HS-5 (cell line): ENCODE measurements at regions not wholly inside any gene's neighbourhood (a gene's known extent, or its start where the extent isn't known, plus 50 kb on each side); places are given as distances from the start of the nearest gene placed in this dataset.

ENCODE experiments used
- DNase-seq: peaks from one replicate; pipeline ENCODE4 v3.0.0-alpha.2; 2012; ENCODE audit warnings: low read depth

DNA sequence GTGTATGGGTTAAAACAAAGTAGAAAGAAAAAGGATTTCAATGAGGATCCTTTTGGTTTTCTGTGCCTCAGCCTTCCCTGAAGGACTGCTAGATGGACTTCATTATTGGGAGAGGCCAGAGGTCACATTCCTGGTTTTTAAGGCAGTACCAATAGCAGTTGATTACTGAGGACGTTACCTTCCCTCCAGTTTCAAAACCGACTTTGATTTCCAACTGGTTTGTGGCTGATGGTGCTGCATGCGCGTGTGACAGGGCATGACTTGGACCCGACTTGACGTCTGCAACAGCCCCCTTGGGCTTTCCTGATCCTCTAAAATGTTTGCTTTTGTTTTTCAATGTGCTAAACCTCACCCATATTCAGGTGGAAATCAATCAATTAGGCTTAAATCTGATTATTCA lies 314.3 kb upstream of the ARGLU1 start:
- DNase-seq = no peak

DNA sequence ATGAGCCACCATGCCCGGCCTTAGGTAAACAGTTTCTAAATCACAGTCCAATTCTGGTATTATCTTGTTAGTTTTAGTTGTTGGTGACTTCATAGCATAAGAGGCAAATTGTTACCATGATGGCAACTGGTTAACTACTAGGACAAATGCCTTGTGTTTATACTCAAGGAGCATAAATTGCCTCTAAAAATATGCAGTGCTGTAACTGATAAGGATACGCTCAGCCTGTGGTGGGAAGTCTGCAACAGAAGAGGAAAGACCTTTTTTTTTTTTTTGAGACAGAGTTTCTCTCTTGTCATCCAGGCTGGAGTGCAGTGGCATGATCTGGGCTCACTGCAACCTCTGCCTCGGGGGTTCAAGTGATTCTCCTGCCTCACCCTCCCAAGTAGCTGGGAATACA lies 311.9 kb upstream of the ARGLU1 start:
- no peak for DNase-seq

DNA sequence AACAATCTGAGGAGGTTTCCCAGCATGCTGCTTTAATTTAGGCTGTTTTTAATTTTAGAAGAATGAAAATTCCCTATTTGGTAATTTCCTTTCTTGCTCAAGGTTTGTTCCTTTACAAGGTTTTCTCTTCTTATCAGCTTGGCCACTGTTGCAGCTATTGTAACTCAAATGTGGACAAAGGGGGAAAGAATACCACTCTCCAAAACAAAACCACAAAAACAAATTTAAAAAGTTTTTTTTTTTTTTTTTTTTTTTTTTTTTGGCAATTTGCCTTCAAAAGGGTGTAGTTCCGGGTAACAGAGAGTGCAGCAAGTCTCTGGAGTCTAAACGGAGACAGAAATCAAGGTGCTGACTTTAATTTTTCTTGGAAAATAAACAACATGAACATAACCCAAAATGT lies 306.4 kb upstream of the ARGLU1 start:
- no peak for DNase-seq

DNA sequence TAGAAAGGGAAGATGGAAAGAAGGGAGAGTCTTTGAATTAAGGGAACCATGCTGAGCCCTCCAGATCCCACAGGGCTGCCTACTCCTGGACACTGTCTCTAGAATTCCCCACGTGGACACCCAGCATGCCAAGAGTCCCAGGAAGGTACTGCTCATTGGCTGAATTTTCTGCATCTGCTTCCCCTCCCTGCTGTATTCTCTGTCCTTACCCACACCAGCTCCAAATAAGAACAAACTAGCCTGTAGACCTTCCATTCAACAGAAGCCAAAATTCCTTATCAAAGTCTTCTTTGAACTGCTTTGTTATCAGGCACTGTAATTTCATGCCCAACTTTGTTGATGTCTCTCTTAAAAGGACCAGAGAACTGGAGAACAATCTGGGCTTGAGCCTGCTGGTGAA lies 305.9 kb upstream of the ARGLU1 start:
- DNase-seq = no peak

DNA sequence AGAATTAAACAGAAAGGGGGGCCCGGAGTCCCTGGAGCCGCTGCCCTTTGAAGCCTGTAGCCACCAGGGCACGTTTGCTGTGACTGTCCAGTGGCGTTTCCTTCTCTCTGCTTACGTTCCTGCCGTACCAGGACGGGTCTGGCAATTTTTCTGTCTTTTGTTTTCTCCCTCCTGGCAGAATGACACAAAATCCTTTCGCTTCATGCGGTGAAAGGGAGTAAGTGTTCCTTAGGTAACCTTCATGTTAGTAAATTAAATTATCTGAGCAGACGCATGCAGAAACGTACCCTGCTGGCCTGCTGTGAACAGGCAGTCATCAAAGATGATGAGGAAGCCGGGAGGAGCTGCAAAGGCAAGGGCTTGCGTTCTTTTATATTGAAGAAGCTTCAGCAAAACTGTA lies 299.3 kb upstream of the ARGLU1 start:
- DNase-seq = no peak

DNA sequence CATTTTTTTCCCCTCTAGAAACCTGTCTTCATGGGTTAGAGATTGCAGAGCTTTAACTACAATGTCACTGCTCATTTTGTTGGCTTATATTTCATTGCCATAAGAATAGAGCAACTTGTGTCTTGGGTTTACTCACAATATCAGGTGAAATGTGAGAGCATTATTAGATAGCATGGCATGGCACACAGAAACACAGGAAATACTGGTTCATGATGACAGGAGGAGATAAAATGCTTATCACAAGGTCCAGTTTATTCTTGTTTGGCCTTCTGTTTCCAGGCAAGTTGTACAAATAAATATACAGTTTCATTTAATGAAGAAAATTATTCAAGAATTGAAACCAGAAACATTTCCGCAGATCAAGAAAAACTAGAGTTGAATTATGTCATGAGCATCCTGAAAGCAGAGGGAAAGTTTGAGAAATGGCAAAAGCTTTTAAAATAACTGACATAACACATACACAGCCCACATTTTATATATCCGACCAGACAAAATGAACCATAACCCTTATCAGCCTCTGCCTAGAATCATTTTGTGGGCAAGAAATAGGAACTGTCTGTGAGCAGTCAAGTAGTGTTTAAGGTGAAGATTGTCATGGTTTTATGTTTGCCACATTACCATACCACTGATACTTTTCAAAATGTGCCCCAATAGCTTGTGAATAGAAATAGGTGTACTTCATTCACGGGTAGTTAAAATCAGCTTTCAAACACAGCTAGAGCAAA lies 297.9 kb upstream of the ARGLU1 start:
- DNase-seq = no peak

DNA sequence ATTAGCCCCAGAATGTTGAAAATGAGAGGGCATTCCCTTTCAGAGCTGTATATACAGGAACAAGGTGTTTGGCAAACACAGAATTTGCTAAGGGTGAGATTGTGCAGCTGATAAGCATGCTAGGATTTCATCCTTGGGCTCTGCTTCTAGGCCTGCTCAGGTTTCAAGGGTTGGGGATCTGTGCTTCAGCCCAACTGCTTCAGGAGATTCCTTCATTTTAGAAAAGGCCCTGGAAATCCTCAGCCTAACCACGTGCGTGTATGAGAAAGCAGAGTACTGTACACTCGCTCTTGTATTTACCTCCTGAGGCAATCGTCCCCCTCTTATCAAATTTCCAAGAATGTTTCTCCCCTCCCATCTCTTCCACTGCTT lies 291.6 kb upstream of the ARGLU1 start:
- no peak for DNase-seq

DNA sequence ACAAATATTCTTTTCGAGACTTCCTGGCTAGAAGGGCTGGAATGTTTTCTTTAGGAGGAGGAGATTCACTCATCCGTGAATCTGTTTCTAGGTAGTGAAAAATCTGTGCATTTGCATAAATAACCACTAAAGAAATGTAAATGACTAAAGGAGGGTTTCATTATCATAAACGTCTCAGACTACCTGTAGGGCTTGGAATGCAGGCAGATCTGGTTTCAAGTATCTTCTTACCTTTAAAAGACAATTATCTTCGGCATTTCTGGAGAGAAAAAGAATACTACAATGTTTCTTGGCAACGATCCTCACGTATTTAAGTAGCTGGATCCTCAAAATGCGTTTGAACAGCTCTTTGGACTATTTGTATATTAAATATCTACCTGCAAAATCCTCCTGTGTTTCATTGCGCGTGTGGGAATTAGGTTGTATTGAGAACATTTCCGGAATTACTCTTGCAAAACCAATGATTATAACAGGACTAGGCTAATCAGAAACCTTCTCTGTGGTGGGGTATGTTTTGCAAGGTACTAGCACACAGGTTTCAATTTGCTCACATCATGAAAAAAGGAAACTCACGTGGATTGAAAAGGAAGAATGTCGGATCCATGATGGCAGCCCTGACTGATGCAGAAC lies 291.1 kb upstream of the ARGLU1 start:
- DNase-seq = no peak

DNA sequence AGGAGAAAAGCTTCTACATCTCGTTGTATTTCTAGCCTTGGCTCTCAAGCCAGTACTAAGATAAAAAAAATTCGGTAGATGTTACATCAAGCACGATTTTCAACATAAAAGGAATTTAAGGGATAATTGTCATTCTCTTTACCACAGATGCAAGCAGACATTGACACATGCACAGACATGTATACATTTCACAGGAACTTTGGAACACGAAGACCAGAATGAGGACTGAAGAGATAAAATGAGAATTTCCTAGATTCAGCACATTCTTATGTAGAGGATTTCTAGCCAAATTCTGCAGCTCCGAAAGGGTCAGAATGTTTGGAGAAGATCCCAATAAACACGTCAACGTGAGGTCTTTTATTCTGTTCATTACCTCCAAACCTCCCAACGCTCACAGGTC lies 284.5 kb upstream of the ARGLU1 start:
- DNase-seq = no peak

DNA sequence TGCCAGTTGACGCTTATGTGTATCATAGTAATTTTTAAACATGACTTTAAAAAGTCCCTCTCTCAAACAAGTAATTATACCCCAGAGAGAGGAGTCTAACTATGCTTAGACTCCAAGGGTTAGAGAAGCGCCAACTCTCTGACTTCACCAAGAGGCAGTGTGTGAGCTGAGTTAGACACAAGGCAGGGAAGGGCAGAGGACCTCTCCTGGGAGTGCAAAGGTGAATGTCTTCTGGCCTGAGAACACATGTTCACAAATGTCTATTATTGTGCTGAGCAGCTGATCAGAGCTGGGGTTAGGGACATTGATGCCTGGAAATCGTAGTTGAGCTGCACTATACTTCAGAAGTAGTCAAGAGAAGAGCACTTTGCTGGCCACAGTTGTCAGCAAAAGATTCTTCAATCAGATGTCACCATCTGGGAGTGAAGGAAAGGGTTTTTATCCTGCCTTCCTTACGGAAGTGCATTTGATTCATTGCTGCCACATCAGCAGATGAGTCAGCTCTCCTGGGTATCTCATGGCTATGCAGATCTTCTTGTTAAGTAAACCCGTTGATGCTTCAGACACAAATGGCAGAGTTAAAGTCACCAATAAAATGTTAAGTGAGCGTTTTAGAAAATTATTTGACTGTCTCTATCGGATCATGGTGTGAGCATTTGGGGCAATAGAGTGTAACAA lies 283.2 kb upstream of the ARGLU1 start:
- DNase-seq = no peak

DNA sequence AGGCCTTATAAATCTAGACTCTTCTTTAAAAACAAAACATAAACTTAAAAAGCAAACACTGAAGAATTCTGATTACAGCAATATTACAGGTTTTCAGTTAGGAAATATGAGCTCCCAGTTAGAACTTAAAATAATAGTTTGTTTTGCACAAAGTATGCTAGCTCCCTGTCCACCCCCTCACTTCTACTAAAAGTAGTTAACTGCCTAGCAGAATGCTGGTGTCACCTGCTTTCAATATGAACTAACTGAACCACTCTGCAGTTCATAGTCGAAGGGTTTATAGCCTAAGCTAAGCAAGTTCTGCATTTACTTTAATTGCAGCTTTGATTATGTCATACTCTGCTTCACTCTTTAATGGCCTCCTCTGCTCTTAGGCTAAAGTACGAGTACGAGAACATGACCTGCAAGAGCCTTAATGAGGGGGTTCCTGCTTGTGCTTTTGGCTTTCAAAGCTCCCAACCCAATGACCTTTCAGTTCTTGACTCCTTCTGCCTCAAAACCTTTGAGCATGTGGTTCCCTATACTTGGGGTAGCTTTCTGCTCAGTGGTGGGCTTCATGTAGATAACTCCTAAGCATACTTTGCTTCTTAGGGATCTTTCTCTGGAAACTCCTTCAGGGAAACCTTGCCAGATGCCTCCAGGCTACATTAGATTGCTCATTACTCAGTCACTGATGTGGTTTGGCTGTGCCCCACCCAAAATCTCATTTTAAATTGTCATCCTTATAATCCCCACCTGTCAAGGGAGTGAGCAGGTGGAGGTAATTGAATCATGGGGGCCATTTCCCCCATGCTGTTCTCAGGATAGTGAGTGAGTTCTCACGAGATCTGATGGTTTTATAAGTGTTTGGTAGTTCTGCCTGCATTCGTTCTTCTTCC lies 278.9 kb upstream of the ARGLU1 start:
- no peak for DNase-seq

DNA sequence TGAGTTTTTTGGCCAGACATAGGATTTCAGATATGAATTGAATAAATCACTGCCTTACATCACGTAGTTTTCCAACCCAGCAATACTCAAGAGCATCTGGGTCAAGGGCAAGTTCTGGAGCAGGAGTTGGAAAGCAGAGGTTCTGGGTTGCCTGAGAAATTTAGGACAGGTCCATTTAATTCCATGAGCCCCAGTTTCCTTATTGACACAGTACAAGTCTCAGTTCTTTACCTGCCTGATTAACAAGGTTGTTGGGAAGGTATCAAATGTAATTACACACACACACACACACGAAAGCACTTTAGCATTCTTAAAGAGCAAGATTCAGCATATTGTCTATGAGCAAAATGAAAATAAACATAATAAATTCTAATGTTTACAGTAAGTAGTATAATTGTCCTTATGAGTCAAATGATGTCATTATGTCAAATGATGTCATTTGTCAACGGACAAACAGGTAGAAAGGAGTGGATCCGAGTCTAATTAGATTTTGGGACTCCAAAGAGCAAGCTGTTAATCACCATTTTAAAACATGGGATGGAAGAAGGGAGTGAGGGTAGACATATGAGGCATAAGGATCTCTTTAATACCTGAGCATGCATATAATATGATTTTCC lies 268.4 kb upstream of the ARGLU1 start:
- no peak for DNase-seq

DNA sequence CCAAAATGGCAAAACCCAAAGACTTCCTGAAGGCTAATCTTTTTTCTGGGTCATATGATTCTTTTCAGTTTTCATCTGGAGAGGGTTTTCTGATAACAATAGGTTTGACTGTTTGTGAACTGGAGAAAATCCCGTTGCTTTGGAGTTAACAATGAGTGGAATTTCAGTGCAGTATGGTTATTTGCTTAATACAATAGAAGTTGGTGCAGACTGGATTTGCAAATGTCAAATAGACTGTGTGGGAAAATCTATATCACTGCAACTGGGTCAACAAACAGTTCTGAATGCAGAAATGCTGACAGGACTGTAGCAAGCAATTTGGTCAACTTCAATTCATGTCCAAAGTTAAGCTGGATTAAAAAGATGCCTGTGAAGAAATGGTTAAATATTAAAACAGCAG lies 267.5 kb upstream of the ARGLU1 start:
- no peak for DNase-seq

DNA sequence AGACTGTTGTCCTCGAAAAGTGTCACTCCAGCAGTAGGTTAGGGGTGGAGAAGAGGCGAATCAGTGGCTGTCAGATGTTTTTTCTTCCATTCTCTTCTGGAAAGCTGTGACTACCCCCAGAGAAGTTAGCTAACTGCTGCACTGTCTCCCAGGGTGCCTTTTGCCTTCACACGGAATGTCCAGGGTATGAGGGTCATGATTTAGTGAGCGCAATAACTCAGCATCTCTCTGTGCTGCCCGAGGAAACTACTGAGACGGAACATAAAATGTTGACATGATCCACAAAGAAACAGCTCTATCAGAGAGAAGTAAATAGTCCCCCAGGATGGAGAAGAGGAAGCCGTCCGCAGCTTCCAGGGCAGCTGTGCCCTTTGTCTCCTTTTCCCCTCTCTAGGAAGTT lies 254.0 kb upstream of the ARGLU1 start:
- no peak for DNase-seq

DNA sequence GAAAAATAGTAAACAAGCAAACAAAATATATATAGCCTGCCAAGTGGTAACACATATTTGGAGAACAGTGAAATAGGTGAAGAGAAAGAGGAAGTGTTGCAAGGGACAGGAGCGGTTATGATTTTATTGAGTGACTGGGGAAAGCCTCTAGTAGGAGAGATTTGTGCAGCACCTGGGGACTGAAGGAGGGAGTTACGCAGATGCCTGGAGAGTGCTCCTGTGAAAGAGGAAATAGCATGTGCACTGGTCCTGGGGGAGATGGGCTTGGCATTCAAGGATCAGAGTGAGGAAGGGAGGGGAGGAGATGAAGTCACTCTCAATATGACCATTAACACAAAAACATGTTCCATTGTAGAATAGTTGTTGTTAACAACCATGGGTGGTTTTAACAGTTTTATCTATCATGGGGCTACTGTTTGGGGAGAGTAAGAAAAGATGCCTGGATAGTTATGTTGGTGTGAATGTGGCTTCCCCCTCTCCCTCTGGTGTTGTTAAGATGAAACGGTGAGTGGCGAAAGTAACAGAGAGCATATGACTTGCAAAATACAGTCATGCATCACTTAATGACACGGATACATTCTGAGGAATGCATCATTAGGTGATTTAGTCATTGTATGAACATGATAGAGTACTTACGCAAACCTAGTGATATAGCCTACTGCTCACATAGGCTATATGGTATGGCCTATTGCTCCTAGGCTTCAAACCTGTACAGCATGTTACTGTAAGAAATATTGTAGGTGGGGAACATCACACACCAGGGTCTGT lies 251.7 kb upstream of the ARGLU1 start:
- no peak for DNase-seq

DNA sequence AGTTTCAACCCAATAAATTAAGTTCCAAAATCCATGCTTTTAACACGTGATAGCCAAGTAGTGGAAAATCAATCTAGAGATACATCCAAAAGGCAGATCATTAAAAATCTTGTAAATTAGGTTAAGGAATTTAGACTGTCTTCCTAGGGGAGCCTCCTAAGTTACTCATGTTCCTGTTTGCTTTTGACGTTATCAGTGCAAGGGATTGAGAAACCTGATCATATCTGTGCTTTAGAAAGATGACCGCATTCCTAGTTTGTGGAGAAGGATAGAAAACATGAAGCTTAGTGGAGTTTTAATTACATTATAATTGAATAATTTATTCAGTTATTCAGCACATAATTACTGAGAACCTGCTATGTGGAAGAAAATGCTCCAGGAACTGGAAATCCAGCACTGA lies 251.0 kb upstream of the ARGLU1 start:
- DNase-seq = no peak

DNA sequence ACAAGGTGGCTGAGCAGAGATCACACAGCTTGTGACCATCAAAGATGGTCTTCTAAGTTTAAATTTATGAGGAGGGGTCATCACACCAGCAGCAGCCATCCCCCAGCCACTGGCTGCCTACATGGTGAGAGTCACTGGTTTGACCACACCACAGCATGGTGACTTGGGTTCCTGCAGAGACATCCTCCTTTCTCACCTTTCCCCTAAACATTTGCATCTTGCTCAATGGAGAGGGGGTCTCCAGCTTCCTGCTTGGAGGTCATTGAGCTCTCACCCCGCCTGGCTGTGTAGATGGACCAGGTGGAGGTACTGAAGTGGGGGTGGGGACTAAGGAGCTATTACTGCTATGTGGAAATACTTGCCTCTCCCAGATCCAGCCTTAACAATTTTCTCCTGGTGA lies 247.6 kb upstream of the ARGLU1 start:
- DNase-seq = no peak

DNA sequence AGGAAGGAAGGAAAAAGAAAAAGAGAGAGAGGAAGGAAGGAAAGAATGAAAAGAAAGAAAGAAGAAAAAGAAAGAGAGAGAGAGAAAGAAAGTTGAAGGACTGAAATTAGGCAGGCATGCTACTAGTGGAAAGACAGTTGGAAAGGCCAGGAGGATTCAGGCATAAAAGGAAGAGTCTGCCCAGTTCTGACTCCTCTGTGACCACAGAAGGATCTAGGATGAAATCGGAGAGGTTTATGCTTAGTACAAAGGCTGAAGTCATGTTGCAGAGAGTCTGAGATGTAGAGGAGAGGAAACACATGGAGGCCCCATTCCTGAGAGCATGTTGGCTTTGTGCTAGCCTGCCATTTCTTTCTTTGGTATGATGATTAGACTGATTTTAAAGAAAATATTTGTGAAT lies 246.5 kb upstream of the ARGLU1 start:
- DNase-seq = no peak

DNA sequence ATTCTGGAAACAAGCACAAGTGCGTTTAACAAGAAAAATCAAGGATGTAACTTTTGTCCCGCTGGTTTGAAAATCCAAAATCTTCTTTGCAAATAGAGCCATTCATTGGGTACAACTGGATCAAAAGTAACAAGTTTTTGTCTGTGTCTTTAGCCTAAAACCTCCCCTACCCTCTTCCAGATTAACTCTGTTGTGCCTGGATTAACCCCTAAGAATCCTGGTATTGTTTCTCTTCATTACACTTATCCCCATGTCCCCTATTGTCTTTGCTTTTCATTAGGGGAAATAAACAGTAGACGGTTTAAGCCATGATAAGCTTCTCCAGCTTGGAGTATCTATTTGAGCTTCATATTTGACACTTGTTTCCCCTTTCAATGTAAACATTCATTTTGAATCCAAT lies 242.1 kb upstream of the ARGLU1 start:
- no peak for DNase-seq

DNA sequence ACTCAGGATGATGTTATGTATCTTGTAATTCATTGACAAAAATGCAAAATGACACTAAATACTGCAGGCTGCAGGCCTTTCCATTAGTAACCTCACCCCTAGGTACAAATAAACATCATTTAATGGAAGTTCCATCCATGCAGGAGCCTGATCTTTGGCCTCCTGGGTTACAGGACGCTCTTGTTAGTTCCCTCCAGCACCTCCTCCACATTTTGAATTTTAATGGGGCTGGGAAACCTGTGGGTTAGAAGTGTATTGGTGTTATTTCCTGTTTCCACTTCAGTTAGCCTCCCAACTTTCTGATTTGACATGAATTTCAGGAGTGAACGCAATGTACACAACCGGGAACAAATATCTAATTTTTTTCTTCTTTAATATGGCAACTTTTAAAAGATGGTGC lies 237.1 kb upstream of the ARGLU1 start:
- no peak for DNase-seq

DNA sequence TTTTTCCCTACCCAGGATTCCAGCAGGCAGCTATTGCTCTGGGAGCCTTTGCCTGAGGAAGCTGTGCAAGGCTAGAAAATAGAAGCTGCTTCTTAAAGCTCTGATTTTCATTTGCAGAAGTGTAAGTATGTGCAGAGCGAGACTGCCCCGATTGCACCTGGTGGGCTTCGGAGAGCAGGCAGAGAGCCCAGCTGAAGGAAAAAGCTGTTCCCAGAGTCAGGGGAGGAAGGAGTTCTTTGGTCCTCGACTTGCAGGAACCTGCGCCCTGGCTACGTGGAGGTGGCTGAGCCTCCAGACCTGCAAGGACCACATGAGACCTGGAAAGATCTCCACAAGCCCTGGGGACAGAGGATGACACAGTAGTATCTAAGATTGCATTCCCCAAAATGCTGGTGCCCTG lies 235.0 kb upstream of the ARGLU1 start:
- DNase-seq = no peak
